SIG-M5 treated with dmso at 0.1 percent for 504 hours (cell line): ENCODE measurements at regions not wholly inside any gene's neighbourhood (a gene's known extent, or its start where the extent isn't known, plus 50 kb on each side); places are given as distances from the start of the nearest gene placed in this dataset.
"Not testable (repeated sequence)": the region's sequence is repeated elsewhere in the genome, so short reads cannot be mapped to it uniquely, and the experiment has no call there.

Source experiments
- DNase-seq: peaks from one replicate; lab custom pipeline; 2025; ENCODE audit not compliant: unreplicated experiment; lab: John Stamatoyannopoulos, UW

GRCh38 chr10:48102410-48103146 is 103.0 kb upstream of the FAM25C start:
- DNase-seq = not testable (repeated sequence)

DNA sequence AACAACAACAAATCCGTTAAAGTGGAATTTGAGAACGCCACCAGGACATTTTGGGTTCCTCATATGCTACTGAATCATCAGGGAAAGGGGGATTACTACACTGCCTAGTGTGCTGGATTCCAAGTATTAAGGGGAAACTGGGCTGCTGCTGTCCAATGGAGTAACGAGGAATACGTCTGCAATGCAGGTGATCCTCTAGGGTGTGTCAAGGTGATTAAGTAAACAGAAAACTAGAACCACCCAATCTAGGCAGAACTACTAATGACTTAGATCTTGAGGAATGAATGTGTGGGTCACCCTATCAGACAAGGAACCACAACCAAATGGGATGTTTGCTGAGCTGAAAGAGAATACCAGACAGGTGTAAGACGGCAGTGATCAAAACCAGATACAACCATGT is 99.3 kb upstream of the FAM25C start:
- DNase-seq = not testable (repeated sequence)

- not testable (repeated sequence) for DNase-seq
Measured at GRCh38 chr10:48090706-48091105, 91.1 kb upstream of the FAM25C start.

GRCh38 chr10:48088087-48088486 is 88.5 kb upstream of the FAM25C start:
- DNase-seq = peak; percentile 4

GRCh38 chr10:48084446-48084845 is 84.9 kb upstream of the FAM25C start:
- not testable (repeated sequence) for DNase-seq

GRCh38 chr10:48071228-48071627 is 71.6 kb upstream of the FAM25C start:
- not testable (repeated sequence) for DNase-seq

GRCh38 chr10:48063944-48064625 is 64.5 kb upstream of the FAM25C start:
- DNase-seq = not testable (repeated sequence)

GRCh38 chr10:48055395-48055794 is 55.8 kb upstream of the FAM25C start:
- DNase-seq = not testable (repeated sequence)
